NCI-H2171 (cell line): ENCODE measurements at regions not wholly inside any gene's neighbourhood (a gene's known extent, or its start where the extent isn't known, plus 50 kb on each side); places are given as distances from the start of the nearest gene placed in this dataset.
"Not testable (repeated sequence)": the region's sequence is repeated elsewhere in the genome, so short reads cannot be mapped to it uniquely, and the experiment has no call there.

Experiments
- DNase-seq: peaks from one replicate; lab custom pipeline; 2025; lab: John Stamatoyannopoulos, UW

DNA sequence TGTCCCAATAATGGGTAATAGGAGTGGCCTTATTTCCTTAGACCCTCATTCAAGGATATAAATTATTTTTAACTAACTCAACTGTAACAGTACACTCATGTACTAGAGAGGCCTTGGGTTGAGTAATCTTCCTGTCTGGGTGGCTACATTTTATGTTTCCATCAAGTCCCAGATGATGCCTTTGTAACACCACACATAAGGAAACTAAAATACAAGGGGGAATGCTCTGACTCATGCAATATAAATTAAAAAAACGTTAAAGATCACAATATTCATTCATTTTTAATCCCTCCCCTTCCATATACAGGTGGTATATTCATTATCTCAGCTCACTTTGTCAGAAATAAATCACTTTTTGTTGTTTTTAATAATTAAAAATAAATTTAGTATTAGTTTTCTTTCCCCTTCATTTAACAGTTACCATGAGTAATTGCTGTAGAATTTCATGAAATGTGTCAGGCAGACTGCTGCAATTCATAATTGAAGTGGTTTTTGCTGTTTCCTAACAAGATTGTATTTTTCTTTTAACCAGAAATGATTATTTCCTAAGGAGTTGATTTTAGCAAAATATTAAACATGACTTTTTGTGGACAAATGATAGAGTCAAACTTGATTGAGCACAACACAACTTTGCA is 1403.6 kb downstream of the SUCLG1 start:
- no peak for DNase-seq

DNA sequence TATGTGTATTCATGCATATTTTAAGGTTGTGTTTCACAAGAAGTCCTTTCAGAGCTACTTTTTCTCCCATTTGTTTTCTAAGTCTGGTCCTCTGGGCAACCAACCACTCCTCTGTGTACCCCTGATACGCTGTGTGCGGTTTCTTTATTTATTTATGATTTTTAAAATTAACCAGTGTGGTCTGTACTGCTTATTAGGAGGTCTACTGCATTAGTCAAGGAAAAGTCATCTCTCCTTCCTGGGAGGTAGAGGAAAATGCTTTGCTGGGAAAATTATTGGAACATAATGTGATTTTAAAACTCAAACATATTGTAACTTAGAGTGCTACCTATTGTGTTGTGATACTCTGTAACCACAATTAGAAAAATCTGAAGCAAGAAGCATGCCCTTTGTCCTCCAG is 1404.3 kb downstream of the SUCLG1 start:
- no peak for DNase-seq

DNA sequence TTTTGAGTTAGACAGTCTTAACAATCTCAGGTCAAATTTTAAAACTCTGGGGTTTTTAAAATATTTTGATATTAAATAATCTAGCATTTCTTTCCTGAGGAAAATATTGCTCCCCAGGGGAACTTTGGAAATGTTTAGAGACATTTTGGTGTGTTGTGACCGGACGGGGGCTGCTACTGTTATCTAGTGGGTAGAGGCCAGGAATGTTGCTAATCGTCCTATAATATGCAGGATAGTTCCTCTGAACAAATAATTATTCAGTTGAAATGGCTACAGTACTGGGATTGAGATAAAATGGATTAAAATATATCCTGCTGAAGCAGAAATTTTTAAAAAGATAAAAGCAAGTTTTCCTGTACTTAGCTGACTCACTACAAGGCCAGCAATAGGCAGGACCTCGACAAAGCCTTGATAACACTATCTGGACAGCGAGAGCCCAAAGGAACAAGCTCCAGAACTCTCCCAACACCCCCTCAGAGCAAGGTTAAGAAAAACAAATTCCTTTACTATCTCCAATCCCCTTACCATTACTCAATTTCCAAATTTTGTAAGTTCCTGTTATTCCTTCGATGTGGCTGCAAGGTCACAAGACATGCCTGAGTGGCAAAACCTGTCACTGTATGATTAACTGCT is 1407.4 kb downstream of the SUCLG1 start:
- DNase-seq: no peak

DNA sequence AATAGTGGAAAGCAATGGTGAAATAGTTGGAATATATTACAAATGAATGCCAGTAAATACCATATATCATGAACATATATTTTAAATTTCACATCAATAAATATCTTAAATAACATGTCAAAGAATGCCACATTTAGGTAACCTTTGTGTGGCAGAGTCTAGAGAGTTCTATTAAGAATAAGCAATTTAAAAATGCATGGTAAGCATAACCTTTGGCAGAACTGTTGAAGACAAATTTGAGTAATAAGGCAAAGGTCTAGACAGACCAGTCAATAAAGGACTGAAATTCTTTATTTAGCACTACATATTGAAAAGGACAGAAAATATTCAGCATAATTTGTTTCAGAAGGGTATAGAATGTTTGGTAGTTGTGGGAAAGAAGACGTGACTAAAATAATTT is 1417.0 kb downstream of the SUCLG1 start:
- no peak for DNase-seq

DNA sequence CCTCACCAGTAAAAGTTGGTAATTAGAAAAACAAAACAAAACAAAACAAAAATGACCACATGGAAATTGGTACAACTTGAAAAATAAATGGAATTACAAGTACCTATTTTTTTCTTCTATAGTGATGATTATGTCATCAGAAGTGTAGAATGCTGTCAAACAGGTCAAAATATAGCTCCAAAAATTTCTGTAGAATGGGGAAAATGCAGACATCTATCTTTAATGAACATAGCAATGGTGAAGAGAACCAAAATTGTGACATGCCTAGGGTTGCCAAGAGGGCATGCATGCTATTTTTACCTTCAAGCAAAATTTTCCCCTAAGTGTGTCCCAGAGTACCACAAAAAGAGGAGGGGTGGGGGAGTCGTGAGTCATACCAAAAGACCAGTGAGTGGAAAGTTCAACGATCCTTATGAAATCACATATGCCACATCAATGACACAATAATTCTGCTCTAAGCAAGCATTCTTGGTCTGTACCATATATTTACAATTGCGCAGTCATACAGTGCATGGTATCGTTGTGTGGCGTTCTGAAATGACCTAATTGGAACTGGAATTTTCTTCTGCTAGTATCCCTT is 1436.4 kb downstream of the SUCLG1 start:
- no peak for DNase-seq

DNA sequence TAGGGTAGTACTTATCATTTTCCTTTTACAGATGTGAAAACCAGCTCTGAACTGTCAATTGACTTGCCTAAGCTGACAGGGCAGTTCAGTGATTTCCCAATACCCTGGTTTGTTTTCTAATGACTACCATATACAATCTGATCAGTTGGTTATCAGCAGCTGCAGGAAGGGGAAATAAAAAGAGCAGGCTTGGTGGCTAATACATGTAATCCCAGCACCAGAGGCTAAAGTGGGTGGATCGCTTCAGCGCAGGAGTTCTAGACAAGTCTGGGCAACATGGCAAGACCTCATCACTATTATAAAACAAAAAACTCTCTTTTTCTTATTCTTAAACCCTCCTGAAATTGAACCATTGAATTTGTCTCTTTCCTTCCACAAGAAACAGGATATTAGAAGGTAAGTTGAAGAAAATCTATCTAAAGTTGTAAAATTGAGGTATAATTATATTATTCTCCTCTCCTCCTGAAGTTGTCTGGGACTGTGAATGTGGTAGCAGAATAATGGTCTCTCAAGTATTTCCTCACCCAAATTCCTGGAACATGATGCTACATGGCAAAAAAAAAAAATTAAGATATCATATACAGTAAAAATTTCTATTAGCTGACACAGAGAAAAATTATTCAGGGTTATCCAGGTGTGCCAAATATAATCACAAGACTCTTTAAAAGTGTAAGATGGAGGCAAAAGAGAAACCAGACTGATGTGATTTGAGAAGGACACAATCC is 1441.6 kb downstream of the SUCLG1 start:
- DNase-seq: no peak

DNA sequence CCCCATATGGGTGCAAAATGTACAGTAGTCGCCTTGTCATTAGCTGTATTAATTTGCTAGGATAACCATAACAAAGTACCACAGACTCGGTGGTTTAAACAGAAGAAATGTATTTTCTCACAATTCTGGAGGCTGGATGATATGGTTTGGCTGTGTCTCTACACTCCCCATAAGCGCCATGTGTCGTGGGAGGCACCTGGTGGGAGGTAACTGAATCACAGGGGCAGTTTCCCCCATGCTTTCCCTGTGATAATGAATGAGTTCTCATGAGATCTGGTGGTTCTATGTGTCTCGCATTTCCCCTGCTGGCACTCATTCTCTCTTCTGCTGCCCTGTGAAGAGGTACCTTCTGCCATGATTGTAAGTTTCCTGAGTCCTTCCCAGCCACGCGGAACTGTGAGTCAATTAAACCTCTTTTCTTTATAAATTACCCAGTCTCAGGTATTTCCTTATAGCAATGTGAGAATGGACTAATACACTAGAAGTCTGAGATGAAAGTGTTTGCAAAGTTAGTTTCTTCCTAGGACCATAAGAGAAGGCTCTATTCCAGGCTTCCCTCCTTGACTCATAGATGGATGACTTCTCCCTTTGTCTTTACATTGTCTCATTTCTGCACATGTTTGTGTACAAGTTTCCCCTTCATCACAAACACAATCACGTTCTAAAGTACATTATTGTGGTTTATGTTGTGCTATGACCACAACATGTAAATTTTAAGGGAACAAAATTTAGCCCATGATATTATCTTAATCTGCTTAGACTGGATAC is 1442.6 kb downstream of the SUCLG1 start:
- no peak for DNase-seq

DNA sequence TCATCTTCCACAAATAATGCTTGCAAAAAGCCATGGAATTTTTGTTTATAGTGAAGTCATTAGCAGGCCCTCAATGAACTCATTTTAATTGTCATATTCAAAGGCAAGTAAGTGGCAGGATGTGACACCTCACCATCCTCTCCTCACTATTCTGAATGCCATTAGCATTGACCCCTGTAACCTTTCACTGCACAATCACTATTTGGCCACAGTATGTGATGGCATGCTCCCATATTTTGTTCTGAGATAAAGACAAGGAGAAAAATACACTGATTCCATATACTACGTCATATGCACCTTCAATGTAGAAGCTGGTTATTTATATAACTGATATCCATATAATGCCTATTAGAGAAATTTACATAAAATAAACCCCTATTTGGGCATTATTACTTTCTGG is 1443.2 kb downstream of the SUCLG1 start:
- DNase-seq: no peak

DNA sequence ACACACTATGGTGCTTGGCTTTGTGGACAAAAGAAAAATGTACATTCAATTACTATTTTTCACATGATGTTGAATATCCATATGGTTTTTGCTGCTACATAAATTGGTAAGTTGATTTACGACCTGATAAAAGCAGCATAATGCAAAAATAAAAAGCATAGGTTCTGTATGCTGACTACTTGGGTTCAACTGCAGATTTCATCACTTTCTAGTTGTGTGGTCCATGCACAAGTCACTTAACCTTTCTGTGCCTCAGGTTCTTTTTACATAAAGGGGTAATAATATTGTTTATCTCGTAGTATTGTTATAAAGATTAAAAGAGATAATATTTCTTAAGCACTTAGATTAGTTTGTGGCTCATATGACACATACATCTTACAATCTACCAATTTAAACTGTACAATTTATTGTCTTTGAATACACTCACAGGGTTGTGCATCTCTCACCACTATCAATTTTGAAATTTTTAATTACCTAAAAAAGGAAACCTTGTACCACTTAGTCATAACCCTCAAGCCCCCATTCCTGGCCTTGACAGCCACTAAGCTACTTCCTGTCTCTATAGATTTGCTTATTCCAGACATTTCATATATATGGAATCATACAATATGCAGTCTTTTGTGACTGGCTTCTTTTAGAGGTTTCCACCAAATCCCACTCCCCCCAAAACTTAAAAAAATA is 1443.9 kb downstream of the SUCLG1 start:
- no peak for DNase-seq

DNA sequence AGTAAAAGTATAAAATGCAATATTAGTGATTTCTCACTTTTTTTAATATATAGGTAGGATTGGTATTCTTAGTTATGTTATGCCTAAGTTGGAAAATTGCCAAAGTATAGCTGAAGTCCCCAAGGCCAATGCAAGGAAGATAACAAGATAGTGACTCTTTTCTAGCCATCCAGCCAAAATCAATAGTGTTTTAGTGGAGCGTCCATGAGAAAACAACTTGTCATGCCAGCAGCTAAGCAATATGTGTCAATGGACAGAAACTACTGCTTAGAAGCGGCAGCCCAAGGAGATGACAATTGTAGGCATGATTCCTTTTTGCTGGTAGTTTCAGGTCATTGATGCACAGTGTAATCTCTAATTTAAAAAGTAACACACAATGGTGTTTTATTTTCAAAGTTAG is 1444.6 kb downstream of the SUCLG1 start:
- no peak for DNase-seq

DNA sequence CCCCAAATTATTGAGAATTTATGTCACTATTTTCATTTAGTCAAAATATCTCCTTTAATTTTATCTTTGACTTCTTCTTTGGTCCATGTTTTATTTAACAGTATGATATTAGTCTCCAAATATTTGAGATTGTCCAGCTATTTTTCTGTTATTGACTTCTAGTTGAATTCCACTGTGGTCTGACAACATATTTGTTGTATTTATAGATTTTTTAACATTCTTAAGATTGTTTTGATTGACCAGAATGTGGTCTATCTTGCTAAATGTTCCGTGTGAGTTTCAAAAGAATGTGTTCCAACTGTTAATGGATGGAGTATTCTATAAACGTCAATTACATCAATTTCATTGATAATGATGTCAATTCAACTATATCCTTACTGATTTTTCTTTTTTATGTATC is 1452.1 kb downstream of the SUCLG1 start:
- no peak for DNase-seq

DNA sequence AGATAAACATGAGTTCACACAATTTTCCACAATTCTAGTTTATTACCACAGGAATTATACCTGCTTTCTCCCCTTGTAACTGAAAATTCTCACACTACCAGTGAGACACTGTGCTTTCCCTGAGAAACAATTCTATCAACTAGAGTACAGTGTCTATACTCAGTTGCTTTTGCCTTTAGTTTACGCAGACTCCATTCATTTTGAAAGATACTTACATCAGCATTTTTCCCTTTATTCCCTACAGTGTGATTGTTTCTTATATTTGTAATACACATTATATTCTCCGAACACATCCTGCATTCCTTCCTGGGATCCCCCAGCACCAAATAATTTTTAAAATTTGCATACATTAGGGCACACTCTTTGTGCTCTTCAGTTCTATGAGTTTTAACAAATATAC is 1455.5 kb downstream of the SUCLG1 start:
- DNase-seq: no peak

DNA sequence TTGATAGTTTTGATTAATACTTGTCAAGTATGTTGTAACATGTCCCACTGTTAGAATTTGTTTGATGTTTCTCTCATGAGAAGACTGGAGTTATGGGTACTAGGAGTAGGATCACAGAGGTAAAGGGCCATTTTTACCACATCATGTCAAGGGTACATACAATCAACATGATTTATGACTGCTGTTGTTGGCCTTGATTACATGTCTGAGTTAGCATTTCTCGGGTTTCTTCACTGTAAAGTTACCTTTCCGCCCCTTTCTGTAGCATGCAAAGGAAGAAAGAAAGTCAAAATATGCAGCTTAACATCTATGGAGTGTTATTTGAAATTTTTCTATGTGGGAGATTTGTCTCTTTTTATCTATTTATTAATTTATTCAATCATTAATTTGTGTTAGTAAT is 1456.4 kb downstream of the SUCLG1 start:
- DNase-seq: no peak

DNA sequence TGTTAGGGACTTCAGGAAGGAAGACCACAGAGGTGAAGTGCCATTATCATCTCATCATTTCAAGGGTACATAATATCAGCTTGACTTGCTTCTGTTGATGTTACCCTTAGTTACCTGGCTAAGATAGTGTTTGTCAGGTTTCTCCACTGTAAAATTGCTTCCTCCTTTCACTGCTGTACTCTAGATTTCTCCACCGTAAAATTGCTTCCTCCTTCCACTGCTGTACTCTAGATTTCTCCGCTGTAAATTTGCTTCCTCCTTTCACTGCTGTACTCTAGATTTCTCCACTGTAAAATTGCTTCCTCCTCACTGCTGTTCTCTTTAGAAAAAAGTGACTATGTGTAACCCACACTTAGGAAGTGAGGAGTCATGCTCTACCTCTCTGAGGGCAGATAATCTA is 1460.3 kb downstream of the SUCLG1 start:
- DNase-seq: no peak

DNA sequence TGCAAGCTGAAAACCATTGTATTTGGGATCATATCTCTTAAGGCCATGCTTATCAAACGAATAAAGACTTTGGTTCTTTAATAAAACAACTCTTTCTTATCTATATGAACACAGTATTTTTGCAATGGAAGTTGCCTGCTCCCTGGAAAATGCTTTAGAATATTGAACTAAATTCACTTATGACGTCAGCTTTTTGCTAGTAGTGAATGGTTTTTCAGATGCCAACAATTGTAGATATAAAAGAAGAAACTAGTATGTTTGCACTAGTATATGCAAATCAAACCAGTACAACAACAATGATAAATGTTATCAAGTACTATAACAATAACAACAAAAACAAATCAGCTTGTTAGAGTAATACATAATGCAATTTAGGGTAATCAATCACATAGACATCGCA is 1462.9 kb downstream of the SUCLG1 start:
- DNase-seq: no peak

DNA sequence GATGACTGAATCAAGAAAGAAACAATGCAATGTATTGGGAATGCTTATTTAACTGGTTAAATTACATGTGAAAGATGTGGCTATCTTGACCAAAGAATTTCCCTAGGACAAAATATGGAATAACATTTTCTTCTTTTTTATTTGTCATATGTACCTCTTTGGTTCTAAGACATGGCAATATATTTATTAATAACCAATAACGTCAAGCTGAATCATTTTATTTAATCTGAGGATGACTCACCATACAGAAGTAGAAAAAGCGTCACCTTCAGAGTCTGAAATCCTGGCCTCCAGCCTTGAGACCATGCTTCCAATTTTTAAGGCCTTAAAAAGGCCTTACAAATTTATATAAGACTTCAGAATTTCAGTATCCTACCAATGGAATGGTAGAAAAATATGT is 1464.9 kb downstream of the SUCLG1 start:
- DNase-seq: no peak

DNA sequence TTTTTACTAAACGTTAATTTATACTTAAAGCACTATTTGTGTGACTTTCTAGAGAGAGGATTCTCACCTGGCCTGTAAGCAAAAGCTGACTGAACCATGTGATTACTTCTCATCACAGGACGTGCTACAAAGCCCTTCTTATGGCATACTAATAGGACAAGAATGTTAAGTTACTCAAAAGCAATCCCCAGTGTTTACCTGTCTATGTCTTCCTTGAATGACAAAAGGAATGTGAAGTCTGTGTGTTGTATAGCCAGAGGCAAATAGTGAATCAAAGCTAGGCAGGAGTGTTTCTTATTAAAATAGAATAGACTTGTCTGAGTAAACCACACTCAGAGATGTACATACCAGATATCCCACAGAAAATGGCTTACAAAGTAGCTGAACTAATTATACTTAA is 1465.5 kb downstream of the SUCLG1 start:
- no peak for DNase-seq

DNA sequence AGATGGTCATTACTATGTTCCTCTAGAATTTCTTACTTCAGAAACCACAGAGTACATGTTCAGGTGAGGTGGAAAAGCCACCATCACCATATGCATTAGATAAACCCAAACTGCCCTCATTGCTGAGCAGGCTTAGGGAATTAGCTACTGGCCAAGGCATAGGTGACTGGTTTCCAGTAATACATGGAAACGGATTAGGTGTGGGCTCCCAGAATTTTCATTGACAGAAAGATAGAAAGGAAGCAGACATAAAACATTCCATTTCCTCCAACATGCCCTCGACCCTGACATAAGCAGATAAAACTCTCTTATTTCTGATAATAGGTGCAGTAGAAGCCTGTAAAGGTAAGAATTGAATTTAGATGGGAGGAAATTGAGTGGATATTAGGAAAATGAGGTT is 1466.1 kb downstream of the SUCLG1 start:
- DNase-seq: no peak

DNA sequence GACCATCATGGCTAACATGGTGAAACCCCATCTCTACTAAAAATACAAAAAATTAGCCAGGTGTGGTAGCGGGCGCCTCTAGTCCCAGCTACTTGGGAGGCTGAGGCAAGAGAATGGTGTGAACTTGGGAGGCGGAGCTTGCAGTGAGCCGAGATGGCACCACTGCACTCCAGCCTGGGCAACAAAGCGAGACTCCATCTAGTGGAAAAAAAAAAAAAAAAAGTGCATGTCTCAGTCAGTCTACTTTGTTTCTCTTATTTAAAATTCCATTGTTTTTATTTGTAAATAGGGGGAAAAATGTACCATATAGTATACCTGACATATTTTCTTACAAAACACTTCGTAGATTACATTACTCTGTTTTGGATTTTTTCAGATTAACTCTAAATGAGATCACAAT is 1471.4 kb downstream of the SUCLG1 start:
- DNase-seq: not testable (repeated sequence)

DNA sequence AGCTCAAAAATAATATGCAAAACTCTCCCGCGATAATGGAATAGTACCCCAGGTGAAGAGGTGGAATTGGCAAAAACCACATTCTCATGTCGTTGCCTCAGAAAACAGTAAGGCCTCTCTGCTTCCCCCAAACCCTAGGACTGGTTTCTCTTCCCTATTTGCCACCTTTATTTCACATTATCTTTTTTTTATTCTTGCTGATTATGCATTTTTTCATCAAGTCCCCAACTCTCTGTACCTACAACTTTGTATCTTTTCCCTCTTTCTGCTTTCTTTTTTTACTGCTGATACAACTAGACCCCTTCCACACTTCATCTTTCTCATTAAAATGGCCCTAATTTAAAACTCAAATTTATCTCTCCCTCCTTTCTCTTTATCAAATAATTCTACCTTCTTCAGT is 1472.2 kb downstream of the SUCLG1 start:
- DNase-seq: no peak

DNA sequence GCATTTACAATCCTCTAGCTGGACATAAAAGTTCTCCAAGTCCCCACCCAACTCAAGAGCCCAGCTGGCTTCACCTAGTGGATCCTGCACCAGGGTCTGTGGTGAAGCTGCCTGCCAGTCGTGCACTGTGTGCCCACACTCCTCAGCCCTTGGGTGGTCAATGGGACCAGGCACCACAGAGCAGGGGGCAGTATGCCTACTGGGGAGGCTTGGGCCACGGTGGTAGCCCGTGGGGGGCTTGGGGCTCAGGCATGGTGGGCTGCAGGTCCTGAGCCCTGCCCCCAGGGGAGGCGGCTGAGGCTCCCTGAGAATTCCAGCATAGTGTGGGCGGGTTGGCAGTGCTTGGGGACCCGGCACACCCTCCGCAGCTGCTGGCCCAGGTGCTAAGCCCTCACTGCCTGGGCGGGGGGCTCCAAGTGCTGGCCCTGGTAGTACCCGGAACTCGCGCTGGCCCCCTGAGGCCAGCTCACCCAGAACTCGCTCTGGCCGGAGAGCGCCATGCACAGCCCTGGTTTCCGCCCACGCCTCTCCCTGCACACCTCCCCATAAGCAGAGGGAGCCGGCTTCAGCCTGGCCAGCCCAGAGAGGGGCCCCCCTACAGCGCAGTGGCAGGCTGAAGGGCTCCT is 1473.4 kb downstream of the SUCLG1 start:
- DNase-seq: no peak
